GM06990 (cell line): ENCODE measurements at regions not wholly inside any gene's neighbourhood (a gene's known extent, or its start where the extent isn't known, plus 50 kb on each side); places are given as distances from the start of the nearest gene placed in this dataset.

Experiments used
- DNase-seq: peaks from one replicate; pipeline ENCODE4 v3.0.0-alpha.2; 2011; ENCODE audit not compliant: insufficient read length; ENCODE audit errors: extremely low read depth
- H3K27me3 ChIP-seq: replicated peaks from 2 replicates; pipeline ENCODE4 v1.6.0; 2011; ENCODE audit warnings: low read length; ENCODE audit not compliant: control insufficient read depth, insufficient read depth
- H3K36me3 ChIP-seq: 2 replicates; pipeline ENCODE4 v1.5.1; 2011; ENCODE audit warnings: low read length; ENCODE audit not compliant: control insufficient read depth, insufficient read depth
- H3K4me3 ChIP-seq: replicated peaks from 2 replicates; pipeline ENCODE4 v1.5.1; 2011; ENCODE audit warnings: low read depth, mild to moderate bottlenecking, control low read depth, low read length
- TF ChIP-seq, protein P1 (sequence below): IDR thresholded peaks from 2 replicates; pipeline ENCODE4 v1.5.1; 2011; ENCODE audit warnings: low read length, control low read depth, mild to moderate bottlenecking, inconsistent platforms; ENCODE audit not compliant: insufficient read depth, poor library complexity, severe bottlenecking

DNA sequence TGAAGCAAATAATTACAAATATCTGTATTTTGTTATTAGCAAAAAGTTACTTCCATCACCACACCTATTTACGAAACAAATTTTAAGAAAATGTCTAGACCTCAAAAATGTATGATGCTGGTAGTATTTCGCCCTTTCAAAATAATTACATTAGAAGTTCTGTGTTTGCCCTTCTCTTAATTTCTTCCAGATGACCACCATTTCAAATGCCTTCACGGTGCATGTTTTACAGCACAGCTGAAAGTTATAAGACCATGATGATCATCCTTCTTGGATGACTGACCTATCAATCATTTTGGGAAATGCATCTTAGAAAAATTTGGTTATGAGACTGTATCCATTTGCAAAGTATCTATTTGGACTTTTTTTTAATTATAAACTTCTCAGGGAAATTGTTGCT lies 390.8 kb downstream of the SLITRK6 start:
- TF ChIP-seq, protein P1, sequence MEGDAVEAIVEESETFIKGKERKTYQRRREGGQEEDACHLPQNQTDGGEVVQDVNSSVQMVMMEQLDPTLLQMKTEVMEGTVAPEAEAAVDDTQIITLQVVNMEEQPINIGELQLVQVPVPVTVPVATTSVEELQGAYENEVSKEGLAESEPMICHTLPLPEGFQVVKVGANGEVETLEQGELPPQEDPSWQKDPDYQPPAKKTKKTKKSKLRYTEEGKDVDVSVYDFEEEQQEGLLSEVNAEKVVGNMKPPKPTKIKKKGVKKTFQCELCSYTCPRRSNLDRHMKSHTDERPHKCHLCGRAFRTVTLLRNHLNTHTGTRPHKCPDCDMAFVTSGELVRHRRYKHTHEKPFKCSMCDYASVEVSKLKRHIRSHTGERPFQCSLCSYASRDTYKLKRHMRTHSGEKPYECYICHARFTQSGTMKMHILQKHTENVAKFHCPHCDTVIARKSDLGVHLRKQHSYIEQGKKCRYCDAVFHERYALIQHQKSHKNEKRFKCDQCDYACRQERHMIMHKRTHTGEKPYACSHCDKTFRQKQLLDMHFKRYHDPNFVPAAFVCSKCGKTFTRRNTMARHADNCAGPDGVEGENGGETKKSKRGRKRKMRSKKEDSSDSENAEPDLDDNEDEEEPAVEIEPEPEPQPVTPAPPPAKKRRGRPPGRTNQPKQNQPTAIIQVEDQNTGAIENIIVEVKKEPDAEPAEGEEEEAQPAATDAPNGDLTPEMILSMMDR: no peak
- no peak for DNase-seq

DNA sequence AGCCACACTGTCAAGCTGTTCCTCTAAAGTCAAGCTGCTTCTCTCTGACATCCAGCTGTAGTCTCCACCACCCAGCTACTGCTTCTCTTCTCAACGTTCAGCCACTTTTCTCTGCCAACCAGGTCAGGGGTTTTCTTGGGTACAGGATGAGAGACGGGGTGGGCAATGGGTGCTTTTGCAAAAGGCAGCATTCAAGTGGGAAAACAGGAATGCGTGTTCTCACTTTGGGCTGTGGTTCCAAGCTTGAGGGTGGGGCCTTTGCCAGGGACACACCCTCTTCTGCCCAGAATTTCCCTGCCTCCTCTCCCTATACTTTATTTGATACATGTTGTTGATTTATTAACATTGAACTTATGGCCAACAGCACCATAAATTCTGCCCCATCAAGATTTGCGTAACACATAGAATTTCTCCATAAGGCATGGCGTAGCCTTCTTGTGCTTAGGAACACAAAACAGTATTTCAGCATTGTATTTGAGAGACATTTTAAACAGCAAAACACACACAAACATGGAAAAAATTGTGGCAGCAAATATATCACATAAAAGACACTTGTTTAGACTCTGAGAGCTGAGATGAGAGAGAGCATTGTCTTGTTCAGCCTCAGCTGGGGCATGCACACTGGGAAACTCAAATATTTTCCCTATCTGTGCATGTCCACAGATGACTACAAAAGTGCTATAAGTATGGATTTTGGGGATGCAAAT lies 392.8 kb downstream of the SLITRK6 start:
- TF ChIP-seq, protein P1: no peak
- DNase-seq: no peak
- no peaks in the 10 kb centered on the region for H3K27me3 ChIP-seq
- no peak overlapping the region for H3K4me3 ChIP-seq
- H3K36me3 ChIP-seq: no peaks in the 10 kb centered on the region

More for the DNA sequence above, 390.8 kb downstream of the SLITRK6 start:
- H3K27me3 ChIP-seq: no peaks in the 10 kb centered on the region
- H3K4me3 ChIP-seq: no peak overlapping the region
- H3K36me3 ChIP-seq: no peaks in the 10 kb centered on the region

DNA sequence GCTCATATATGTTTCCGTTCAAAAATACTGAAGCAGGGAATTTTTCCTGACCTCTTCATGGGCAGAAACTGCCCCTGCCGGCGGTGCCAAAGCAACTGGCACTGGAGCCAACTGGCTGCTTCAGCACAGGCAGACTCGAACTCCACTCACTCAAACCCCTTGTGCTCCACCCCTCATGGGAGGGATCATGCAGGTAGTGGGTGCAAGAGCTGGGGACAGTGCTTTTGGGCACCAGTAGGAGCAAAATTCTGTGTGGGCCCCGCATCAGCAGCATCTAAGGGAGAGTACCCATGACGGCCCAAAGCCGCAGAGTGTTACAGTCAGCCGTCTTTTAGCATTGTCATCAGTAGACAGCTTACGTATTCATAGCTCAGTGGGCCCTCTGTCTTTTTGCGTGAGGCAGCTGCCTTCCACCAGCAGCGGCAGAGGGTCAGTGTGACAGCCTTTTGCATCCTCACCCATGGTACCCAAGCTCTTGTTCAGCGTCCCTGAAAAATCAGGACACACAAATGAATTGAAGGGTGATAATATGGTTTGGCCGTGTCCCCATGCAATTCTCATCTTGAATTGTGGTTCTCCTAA lies 393.8 kb downstream of the SLITRK6 start:
- TF ChIP-seq, protein P1: no peak

DNA sequence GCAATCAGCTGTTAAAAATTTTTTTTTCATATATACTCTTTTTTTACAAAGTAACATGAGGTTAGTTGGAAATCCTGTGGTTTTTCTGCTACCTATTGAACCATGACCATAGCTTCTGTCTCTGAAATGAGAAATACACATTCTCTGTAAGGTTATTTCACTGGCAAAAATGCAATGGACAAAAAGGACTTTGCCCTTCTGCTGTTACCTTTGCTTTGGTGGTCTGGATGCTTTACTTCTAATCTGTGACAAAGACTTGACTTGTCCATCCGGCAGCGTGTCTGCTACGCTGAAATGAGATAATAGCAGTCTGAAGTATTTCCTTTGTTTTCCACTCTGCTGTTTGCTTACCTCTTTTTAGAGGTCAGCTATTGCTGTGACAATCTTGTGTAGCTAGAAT lies 412.8 kb downstream of the SLITRK6 start:
- DNase-seq: no peak
- Histone ChIP-seq H3K4me3 (no peak overlapping the region), H3K27me3 (no peaks in the 10 kb centered on the region), H3K36me3 (no peaks in the 10 kb centered on the region)
- TF ChIP-seq, protein P1: no peak

More for the DNA sequence above, 393.8 kb downstream of the SLITRK6 start:
- no peaks in the 10 kb centered on the region for H3K27me3 ChIP-seq
- DNase-seq: no peak
- H3K36me3 ChIP-seq: no peaks in the 10 kb centered on the region
- no peak overlapping the region for H3K4me3 ChIP-seq

DNA sequence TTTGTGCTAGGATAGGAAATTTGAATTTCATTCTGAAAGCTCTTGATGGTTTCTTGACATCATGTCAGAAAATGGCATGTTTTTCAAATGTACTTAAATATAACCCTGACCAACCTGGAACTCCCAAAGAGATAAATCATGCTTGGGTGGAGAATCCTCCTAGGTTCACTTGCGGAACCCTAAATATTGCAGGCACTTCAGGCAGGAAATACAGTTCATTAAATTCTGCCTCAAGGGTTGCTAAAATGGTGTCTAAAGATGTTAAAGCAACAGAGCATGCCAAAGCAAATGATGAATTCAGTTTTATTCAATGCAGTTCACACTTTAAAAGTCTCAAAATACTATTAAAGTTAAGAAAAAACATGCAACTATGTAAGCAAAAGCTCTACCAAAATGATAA lies 415.9 kb downstream of the SLITRK6 start:
- H3K4me3 ChIP-seq: no peak overlapping the region
- H3K27me3 ChIP-seq: no peaks in the 10 kb centered on the region
- TF ChIP-seq, protein P1: no peak
- DNase-seq: no peak
- H3K36me3 ChIP-seq: no peaks in the 10 kb centered on the region
